ENCODE measurements at regions not wholly inside any gene's neighbourhood (a gene's known extent, or its start where the extent isn't known, plus 50 kb on each side); places are given as distances from the start of the nearest gene placed in this dataset.
A peak's percentile ranks its signal among the peaks of the same experiment; 100 is the strongest.

DNA sequence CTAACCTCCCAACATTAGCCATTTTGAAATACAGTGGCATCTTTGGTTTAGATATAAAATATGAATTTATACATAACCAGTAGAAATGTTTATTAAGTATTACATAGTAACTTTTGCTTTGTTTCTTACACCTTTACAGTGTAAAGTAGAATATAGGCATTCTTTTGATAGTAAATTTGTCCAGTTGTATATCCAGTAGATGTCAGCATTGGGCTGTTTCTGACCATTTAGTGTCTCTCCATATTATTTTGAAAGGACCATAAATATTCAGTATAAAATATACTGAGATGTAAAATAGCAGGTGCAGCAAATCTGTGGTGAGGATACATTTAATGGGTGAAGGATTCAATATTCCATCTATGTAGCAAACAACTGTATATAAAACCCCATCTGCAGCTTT is 115.8 kb upstream of the ZRANB2 start:
- H3K9ac ChIP-seq (ENCODE audit: insufficient read depth in 1 of 2, low read length in 2 of 2): no peak overlapping the region
- no peaks in the 10 kb centered on the region for H3K36me3 ChIP-seq (ENCODE audit: control insufficient read depth in 4 of 4, insufficient read depth in 4 of 4, low read length in 4 of 4)
- peak in 2 of 3 donors; percentile 41 to 67 for DNase-seq
- H3K27ac ChIP-seq (ENCODE audit: low read depth in 1 of 2, low read length in 1 of 2): no peak overlapping the region
- no peak for ATAC-seq (ENCODE audit: insufficient read depth, low FRiP score)
- no peaks in the 10 kb centered on the region for H3K27me3 ChIP-seq (ENCODE audit: control insufficient read depth in 3 of 3, insufficient read depth in 3 of 3, low read length in 2 of 3)
- no peaks in the 10 kb centered on the region for H3K9me3 ChIP-seq (ENCODE audit: control insufficient read depth in 4 of 4, insufficient read depth in 3 of 4, low read length in 3 of 4)
- H3K4me1 ChIP-seq (ENCODE audit: control insufficient read depth in 5 of 5, insufficient read depth in 5 of 5, low read length in 5 of 5): peaks cover 0 to 1% (median 0%) of the 10 kb centered on the region in 5 donors
- H3K4me3 ChIP-seq: no peak overlapping the region
- TF ChIP-seq, protein P1, sequence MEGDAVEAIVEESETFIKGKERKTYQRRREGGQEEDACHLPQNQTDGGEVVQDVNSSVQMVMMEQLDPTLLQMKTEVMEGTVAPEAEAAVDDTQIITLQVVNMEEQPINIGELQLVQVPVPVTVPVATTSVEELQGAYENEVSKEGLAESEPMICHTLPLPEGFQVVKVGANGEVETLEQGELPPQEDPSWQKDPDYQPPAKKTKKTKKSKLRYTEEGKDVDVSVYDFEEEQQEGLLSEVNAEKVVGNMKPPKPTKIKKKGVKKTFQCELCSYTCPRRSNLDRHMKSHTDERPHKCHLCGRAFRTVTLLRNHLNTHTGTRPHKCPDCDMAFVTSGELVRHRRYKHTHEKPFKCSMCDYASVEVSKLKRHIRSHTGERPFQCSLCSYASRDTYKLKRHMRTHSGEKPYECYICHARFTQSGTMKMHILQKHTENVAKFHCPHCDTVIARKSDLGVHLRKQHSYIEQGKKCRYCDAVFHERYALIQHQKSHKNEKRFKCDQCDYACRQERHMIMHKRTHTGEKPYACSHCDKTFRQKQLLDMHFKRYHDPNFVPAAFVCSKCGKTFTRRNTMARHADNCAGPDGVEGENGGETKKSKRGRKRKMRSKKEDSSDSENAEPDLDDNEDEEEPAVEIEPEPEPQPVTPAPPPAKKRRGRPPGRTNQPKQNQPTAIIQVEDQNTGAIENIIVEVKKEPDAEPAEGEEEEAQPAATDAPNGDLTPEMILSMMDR (IDR thresholded peaks at IDR 0.05; ENCODE audit: control extremely low read depth, extremely low read depth): no peak

DNA sequence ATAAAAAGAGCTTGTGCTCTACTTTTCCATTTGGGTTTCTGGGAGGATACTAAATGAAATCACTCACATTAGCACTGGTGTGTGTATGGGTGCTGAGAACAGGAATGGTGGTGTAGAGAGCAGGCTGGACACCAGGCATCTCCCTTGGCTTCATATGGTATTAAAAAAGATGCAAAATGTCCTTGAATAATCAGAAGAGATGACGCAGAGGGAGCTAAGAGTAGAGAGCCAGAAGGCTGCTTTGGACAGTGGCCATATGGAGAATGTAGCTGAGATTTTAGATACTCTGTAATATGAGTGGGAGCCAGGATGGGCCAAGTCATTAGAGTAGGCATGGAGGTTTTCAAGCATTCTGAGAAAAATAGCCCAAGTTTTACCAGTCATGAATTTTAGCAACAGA is 112.3 kb upstream of the ZRANB2 start:
- ATAC-seq (ENCODE audit: insufficient read depth, low FRiP score) (no peak), DNase-seq (peak; percentile 15 to 69 (median 50))
- H3K27ac ChIP-seq (ENCODE audit: low read depth in 1 of 2, low read length in 1 of 2): no peak overlapping the region
- H3K27me3 ChIP-seq (ENCODE audit: control insufficient read depth in 3 of 3, insufficient read depth in 3 of 3, low read length in 2 of 3): no peaks in the 10 kb centered on the region
- no peaks in the 10 kb centered on the region for H3K36me3 ChIP-seq (ENCODE audit: control insufficient read depth in 4 of 4, insufficient read depth in 4 of 4, low read length in 4 of 4)
- 82% methylated on average over 1 of the region's 1 CpG for WGBS, 2 donors
- no peaks in the 10 kb centered on the region for H3K4me1 ChIP-seq (ENCODE audit: control insufficient read depth in 5 of 5, insufficient read depth in 5 of 5, low read length in 5 of 5)
- H3K9ac ChIP-seq (ENCODE audit: insufficient read depth in 1 of 2, low read length in 2 of 2): no peak overlapping the region
- TF ChIP-seq, protein P1 (IDR thresholded peaks at IDR 0.05; ENCODE audit: control extremely low read depth, extremely low read depth): no peak
- no peaks in the 10 kb centered on the region for H3K9me3 ChIP-seq (ENCODE audit: control insufficient read depth in 4 of 4, insufficient read depth in 3 of 4, low read length in 3 of 4)
- H3K4me3 ChIP-seq: no peak overlapping the region

DNA sequence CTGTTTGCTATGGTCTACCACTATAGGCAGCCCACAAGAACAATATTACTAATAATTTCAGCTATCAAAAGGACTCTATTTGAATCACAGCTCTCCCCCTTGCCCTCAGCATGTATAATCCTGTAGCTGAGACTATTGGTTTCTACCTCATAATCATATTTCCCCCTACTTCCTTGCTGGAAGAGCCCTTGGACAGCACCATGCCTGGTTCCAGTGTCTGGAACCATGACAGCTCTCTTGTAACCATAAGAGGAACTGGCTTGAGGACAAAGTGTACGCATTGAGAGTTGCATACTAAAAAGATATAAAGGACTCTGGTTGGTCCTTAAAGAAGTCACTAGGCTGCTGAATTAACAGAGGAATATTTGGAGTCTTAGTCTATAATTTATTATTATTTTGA is 110.7 kb upstream of the ZRANB2 start:
- no peaks in the 10 kb centered on the region for H3K9me3 ChIP-seq (ENCODE audit: control insufficient read depth in 4 of 4, insufficient read depth in 3 of 4, low read length in 3 of 4)
- H3K27ac ChIP-seq (ENCODE audit: low read depth in 1 of 2, low read length in 1 of 2): no peak overlapping the region
- 67 to 69% methylated on average over 1 of the region's 1 CpG for WGBS, 2 donors
- no peak overlapping the region for H3K4me3 ChIP-seq
- no peaks in the 10 kb centered on the region for H3K4me1 ChIP-seq (ENCODE audit: control insufficient read depth in 5 of 5, insufficient read depth in 5 of 5, low read length in 5 of 5)
- H3K27me3 ChIP-seq (ENCODE audit: control insufficient read depth in 3 of 3, insufficient read depth in 3 of 3, low read length in 2 of 3): no peaks in the 10 kb centered on the region
- no peak overlapping the region for H3K9ac ChIP-seq (ENCODE audit: insufficient read depth in 1 of 2, low read length in 2 of 2)
- DNase-seq (no peak), ATAC-seq (ENCODE audit: insufficient read depth, low FRiP score) (no peak)
- H3K36me3 ChIP-seq (ENCODE audit: control insufficient read depth in 4 of 4, insufficient read depth in 4 of 4, low read length in 4 of 4): no peaks in the 10 kb centered on the region
- TF ChIP-seq, protein P1 (IDR thresholded peaks at IDR 0.05; ENCODE audit: control extremely low read depth, extremely low read depth): no peak

DNA sequence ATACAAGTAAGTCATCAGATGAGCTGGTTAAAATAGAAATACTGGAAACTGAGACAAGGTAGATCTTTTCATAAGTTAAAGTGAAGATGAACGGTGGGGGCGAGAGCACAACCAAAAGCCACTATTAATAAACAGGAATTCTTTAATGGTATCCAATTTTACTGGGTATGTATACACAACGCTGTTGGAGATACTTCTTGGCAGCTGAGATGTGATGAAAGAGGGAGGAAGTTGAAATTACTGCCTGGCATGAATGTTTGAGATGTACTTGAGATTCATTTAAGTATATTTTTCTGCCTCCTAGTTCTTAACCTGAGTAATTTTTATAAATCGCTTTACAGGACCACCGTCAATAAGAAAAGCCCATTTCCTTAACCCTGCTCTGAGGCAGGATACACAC is 110.0 kb upstream of the ZRANB2 start:
- Histone ChIP-seq H3K9me3 (ENCODE audit: control insufficient read depth in 4 of 4, insufficient read depth in 3 of 4, low read length in 3 of 4) (no peaks in the 10 kb centered on the region), H3K4me1 (ENCODE audit: control insufficient read depth in 5 of 5, insufficient read depth in 5 of 5, low read length in 5 of 5) (no peaks in the 10 kb centered on the region), H3K9ac (ENCODE audit: insufficient read depth in 1 of 2, low read length in 2 of 2) (no peak overlapping the region), H3K4me3 (no peak overlapping the region), H3K27ac (ENCODE audit: low read depth in 1 of 2, low read length in 1 of 2) (no peak overlapping the region), H3K27me3 (ENCODE audit: control insufficient read depth in 3 of 3, insufficient read depth in 3 of 3, low read length in 2 of 3) (no peaks in the 10 kb centered on the region), H3K36me3 (ENCODE audit: control insufficient read depth in 4 of 4, insufficient read depth in 4 of 4, low read length in 4 of 4) (no peaks in the 10 kb centered on the region)
- no peak for DNase-seq
- ATAC-seq (ENCODE audit: insufficient read depth, low FRiP score): peak; percentile 41
- TF ChIP-seq, protein P1 (IDR thresholded peaks at IDR 0.05; ENCODE audit: control extremely low read depth, extremely low read depth): no peak
- WGBS, 2 donors: 62 to 79% methylated on average over 5 of the region's 5 CpGs
